ENCODE measurements at regions not wholly inside any gene's neighbourhood (a gene's known extent, or its start where the extent isn't known, plus 50 kb on each side); places are given as distances from the start of the nearest gene placed in this dataset.

DNA sequence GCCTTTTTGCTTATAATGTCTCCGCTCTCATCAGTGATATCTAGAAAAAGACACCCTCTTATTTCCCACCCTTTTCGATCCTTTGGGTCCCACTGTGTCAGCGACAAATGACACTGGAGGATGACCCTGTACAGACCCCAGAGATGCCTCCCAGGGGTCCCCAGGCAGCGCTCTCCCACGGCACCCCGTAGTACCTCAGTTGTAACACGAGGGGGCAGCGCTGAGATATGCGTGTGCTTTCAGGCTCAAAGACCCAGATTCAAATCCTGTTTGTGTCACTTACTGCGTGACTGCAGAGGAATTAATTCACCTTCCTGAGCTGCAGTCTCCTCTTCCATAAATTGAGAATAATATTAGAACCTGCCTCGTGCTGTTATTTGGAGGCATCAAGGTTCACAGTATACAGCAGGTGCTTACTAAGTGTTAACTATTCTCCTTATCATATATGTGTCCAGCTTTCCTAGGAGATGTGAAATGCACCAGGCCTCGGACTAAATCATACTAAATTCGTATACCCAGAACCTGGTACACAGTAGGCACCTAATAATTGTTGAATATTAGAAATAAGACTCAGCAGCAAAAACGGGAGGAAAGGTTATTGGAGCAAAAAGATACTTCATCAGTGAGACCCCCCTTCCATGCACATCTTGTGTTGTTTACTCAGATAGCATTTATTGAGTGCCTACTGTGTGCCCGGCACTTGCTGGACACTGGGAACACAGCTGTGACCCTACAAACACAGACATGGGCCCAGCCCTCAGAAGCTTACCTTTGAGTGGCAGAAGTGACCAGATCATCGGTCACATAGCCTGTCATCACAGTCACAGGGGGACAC, 99.9 kb downstream of the PHETA1 start:
- TF ChIP-seq YY1 (IDR thresholded peaks at IDR 0.05; ENCODE audit: insufficient read depth, insufficient read length) (no peak), ZNF274 (IDR thresholded peaks at IDR 0.05; ENCODE audit: low read depth, low read length) (no peak), SUZ12 (IDR thresholded peaks at IDR 0.05; ENCODE audit: extremely low read depth, insufficient read depth, insufficient read length) (no peak)
